Amniotic stem cell (primary cell): ENCODE measurements at regions not wholly inside any gene's neighbourhood (a gene's known extent, or its start where the extent isn't known, plus 50 kb on each side); places are given as distances from the start of the nearest gene placed in this dataset.

Experiments used
- DNase-seq: peaks from one replicate; lab custom pipeline; 2025; lab: John Stamatoyannopoulos, UW

DNA sequence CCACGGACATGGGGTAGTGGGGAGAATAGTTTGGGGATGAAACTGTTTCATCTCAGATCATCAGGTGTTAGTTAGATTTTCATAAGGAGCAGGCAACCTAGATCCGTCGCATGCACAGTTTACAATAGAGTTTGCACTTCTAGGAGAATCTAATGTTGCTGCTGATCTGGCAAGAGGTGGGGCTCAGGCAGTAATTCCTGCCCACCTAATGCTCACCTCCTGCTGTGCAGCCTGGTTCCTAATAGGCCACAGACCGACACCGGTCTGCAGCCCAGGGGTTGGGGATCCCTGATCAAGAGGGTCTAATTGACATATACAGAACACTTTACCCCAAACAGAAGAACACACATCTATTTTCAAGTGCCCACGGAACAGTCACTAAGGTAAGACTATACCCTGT, 275.1 kb downstream of the PTPRU start:
- DNase-seq: no peak

DNA sequence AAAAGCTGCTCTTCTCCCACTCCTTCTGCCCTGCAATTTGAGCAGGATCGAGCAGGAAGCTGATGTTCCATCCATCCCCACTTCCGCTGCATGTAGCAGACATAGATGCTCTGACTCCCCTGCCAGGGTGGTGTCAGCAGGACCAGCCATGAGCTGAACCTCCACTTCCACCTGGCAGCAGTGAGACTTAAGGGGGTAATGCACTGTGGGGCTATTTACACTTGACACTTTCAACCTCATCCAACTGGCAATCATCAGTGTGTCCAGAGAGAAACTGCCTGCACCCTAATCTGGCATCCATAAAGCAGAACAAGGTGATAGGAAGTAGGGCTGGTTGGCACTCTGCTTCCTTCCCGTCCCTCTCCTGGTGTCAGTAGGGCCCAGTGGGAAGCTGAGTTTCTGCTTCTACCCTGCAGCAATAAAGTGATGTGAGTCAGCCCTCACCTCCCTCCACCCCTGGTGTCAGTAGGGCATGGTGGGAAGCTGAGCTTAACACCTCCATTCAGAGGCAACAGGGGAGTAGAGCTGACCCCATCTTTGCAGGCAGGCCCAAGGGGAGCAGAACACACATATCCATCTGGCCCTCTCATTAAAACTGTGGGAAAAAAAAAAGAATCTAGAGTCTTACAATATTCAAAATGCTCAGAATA, 272.3 kb downstream of the PTPRU start:
- no peak for DNase-seq

DNA sequence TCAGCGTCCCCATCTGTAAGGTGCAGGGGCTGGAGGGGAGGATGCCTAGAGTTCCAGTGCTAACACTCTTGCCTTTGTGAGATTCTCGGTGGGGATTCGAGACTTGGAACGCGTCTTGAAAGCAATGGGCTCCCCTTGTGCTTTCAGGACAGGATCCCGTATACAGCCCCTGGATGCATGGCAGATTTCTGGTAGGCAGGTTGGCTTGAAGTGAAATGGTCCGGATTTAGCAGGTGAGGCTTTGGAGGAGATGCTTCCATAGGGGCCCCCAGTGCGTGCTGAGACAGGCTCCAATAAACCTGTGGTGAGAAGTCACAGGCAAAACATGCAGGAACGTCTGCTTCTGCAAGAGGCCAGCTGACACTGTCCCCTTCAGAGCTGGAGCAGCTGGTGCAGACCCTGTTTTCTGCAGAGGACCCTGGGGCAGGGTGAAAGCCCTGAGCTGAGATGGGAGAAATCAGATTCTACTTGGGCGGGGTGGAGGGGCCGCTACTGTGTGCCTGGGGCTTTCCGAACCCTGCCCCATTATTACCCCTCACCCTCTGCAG, 270.4 kb downstream of the PTPRU start:
- DNase-seq: no peak

DNA sequence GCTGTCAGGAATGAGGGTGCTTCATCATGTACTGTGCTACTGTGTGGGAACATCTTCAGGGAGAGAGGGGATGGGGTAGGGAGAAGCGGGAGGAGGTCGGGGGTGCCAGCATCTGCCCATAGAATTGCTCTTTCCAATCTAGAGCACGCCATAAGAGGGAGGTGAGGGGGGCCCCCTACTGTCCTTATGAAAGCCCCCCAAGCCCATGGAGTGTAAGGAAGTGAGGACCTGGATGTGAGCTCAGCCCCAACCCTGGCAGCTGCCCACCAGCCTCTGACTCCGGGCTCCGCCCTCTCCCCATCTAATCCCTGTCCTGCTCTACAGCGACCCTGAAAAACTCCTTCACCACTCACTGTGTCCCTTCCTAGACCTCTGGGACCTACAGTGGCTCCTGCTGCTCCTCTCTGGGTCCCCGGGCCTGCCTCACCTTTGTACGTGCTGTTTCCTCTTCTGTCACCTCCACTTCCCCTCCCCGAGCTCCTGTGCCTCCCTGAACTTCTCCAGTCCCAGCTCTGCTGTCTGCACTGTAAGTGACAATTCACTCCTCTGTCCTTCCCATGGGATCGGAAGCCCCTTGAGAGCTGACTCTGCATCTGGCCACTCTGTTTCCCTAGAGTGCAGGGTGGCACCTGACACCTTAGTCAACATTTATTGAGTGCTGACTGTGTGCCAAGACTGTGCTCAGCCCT, 269.4 kb downstream of the PTPRU start:
- no peak for DNase-seq

DNA sequence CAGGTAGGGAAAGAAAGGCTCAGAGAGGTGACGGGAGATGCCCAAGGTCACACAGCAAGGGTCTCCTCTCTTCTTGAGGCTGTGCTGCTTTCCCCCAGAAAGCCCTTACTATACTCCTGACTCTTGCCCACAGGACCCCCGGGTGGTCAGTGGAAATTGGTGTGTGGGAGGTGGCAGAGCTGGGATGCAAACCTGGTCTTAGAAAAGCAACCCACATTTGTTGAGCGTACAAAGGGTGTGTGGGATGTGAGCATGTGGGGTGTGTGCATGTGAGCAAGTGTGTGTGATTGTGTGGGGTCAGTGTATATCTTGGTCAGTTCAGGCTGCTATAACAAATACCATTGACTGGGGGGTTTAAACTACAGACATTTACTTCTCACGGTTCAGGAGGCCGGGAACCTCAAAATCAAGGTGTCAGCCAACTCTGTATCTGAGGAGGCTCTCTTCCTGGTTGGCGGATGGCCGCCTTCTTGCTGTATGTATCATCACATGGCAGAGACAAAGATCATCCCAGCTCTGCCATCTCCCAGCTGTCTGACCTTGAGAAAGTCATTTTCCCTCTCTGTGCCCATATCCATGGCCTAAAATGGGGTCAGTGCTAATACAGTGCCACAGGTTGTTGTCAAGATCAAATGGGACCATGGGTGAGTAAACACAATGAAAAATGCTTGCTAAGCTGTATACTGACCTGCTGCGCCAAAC, 268.5 kb downstream of the PTPRU start:
- DNase-seq: no peak

DNA sequence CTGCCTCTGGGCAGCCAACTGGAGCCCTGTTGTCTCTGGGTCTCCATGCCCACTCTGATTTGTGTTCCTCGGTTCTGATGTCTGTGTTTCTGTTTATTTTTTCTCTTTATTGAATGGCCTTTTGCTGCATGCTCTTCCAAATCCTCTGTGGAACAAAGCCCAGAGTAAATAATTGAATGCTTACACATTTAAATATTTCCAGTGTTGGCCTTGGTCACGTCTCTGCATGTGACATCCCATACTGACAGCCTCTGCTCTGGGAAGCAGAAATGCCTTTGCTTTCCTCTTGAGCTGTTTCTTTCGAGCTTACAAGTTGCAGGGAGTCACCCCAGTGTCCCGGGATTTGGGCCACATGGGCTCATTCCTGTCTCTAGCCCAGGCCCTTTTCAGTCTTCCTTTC, 267.9 kb downstream of the PTPRU start:
- no peak for DNase-seq

DNA sequence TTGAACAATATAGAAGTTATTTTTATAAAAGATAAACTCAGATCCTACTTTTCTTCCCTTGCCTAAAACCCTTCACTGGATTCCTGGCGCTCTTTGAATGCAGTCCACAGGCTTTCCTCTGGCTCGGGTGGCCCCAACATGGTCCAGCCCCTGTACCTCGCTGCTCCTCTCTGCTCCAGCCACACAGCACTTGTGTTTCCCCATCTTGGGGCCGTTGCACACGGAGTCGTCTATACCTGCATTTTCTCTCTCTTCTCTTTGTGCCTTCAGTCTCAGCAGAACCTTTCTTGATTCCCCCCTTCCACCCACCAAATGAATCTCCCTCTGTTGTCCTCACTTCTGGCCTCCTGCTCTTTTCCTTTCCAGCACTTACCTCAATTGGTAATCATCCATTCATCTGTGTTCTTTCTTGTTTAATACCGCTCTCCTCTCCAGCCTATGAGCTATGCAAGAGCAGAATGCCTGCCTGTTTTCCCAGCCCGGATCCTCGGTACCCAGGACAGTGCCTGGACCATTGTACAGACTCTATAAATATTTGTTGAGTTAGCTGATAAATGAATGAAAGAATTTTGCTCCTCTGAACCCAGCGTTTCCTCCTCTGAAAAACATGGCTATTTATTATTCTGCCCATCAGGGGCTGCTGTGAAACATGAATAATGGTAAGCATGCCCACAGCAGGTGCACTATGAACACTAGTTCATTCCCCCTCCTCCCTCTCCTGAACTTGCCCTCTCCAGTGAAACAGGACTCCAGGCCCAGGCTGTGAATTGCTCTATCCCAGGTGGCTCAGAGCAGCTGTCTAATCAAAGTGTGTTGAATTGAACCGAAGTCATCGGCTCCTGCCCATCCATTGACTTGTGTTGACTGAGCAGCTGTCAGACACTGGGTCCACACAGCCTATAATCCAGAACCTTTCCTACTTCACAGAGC, 266.9 kb downstream of the PTPRU start:
- DNase-seq: no peak

DNA sequence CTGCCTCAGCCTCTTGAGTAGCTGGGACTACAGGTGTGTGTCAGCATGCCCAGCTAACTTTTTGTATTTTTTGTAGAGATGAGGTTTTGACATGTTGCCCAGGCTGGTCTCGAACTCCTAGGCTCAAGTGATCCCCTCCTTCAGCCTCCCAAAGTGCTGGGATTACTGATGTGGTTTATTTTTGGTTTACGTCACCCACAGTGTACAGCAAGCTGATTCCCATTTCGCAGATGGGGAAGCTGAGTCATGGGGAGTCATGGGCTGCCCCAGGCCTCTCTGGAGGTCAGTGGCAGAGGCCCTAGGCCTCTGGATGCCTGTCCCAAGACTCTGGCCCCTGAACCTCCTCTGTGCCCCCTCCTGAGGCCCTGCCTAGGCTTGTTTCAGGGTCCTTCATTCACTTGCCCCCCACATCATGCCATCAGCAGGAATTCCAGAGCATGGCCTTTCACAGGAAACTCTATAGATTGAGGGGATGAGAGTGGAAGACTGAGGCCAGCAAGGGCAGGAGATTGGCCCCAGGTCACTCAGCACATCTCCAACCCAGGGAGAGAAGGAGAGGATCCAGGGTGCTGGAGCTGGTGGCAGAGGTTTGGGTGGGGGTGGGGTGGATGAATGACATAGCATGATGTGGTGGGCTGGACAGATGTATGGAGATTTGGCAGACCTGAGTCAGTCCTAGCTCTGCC, 266.0 kb downstream of the PTPRU start:
- no peak for DNase-seq

DNA sequence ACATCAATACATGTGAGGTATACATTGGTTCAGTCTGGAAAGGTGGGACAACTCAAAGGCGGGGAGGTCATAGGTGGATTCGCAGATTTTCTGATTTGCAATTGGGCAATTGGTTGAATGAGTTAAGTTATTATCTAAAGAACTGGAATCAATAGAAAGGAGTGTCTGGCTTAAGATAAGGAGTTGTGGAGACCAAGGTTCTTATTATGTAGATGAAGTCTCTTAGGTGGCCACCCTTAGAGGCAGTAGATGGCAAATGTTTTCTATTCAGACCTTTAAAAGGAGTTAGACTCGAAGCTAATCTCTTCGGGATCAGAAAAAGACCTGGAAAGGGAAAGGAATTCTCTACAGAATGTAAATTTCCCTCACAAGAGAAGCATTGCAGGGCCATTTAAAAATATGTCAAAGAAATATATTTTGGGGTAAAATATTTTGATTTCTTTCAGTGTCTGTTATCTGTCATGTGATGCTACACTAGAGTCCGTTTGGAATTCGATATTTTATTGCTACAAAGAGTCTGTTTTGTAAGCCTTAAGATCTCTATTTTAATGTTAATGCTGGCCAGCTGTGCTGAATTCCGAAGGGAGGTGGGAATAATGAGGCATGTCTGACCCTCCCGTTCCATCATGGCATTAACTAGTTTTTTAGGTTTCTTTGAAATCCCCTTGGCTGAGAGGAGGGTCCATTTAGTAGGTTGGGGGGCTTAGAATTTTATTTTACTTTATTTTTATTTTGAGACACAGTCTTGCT, 265.1 kb downstream of the PTPRU start:
- no peak for DNase-seq

DNA sequence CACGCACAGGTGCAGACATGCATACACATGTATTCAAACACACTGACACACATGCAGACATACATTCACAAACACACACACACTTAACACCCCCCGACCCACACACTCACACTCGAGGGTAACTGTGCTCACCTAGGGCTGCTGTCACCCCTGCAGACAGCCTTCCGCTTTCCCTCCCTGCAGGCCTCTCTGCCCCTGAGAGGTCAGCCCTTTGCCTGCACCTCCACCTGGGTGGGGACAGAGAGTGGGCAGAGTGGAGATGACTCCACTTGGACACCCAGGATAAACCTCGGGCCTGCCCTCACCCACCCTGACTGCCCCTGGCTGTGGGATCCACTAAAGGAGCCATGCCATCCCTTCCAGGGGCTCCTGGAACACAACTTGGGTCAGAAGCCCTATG, 264.3 kb downstream of the PTPRU start:
- no peak for DNase-seq

DNA sequence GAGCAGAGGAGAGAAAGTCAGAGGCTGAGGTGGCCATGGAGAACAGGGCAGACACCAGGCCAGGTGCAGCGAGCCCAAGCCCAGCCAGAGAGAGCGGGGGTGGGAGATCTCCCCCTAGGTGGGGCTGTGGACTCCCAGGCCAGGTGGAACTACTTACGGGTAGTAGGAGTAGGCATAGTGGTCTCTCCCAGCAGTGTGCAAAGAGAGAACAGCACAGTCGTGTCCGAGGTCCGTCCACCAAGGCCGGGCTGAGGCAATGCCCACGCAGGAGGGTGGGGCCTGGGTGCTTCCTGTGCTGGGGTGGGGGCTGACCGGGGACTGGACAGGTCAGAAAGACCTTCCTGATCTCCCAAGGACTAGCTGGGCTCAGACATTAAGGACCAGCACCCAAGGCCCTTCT, 263.7 kb downstream of the PTPRU start:
- no peak for DNase-seq

DNA sequence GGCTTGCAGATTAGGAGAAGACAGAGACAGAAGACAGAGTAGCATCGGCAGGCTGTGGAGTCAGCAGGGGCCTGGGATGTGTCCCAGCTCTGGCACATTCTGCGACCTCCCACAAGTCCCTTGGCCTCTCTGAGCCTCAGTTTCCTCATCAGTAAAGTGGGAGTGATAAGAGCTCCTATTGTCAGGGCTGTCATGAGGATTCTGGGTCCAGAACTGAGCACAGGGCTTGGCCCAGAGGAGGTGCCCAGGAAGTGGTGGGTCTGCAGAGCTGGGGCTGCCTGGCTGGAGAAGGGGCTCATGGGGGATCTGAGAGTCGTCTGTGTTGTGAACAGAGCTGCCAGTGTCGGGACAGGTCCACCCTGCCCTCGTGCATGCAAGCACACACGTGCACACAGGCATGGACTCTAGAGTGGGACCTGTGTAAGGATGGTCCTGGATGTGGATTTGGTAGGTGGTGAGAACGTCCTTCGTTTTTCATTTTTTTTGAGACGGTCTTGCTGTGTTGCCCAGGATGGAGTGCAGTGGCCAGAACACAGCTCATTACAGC, 262.9 kb downstream of the PTPRU start:
- DNase-seq: no peak

DNA sequence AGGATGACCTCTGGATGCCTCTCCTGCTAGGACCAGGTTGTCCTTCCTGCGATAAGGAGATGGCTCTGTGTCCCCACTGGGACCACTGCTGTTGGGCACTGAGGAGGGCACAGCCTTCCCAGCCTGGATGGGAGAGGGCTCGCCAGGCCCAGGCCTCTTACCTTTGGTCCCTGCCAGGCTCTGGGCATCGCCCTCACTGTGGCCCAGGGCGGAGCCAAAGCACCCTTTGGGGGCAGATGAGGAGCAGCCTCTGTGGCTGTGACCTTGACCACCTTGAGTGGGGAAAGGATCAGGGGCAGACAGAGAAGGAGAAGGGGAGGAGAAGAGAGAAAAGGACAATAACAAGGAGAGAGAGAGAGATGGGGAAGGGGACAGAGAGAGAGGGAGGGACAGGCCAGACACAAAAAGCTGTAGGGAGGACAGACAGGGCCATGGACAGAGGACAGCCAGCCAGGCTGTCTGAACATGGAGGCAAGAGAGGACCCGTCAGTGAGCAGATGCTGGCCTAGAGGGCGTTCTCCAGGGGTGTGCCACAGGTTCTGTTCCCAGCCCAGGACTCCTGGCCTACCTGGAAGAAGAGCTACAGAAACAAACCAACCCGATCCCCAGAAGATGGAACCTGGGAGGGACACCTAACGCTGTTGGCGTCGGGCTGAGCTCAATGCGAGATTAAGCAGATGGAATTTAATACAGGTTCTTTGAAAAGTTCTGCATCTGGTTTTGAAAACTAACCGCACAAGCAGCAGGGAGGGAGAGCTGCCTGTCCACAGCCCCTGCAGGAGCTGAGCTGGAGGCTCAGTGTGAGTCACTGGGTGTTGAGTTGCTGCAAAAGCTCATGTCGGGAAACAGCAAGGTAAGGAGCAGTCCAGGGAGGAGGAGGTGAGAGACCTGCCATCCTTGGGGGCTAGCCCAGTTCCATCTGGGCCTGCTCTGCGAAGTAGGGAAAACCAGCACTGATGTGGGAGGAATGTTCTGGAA, 262.1 kb downstream of the PTPRU start:
- DNase-seq: no peak

DNA sequence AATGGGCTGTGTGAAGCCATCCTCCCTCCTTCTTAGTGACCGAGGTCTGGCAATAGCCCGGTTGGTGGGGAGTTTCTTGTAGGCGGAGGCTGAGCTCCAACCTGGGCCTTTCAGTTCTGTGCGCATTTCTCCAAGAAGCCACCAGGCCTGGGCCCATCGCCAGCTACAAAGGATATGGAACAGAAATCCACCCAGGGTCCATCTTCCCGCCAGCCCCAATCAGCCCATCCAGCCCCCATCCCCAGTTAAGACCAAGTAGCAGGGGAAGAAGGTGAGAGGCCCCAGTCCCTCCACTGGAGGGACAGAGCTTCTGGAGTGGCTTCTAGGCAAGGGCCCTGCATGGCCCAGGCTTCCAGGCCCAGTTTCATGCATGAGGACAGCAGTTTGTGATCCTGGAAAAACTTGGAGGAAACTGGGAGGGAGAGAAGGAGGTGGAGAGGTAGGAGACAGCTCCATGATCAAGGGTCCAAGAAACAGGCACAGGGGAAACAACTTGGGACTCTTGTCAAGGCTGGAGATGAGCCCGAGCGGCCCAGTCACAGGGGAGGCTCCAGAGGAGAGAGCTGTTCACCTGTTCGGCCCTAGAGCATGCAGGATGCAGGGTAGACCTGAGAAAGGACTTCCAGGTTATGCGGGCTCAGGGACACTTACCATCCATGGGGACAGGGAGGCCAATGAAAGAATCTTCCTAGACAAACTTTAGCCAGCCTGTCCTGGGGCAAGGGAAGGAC, 261.2 kb downstream of the PTPRU start:
- DNase-seq: no peak

DNA sequence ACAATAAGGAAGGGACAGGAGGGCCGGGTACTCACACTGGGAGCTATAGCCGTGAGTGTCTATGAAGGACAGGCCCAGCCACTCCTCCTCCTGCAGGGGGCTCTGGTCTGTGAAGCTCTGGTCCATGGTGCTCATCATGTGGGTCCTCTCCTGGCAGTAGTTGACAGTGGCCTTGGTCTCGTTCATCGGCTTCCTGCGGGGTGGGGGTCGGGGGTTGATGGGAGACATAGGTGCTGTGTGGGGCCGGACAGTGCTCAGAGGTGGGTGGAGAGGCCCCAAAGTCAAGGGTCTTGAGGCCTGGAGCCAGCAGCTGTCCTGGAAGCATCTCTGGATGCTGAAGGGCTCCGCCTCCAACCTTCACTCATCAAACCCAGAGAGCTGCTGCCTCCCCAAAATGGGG, 260.4 kb downstream of the PTPRU start:
- DNase-seq: no peak

DNA sequence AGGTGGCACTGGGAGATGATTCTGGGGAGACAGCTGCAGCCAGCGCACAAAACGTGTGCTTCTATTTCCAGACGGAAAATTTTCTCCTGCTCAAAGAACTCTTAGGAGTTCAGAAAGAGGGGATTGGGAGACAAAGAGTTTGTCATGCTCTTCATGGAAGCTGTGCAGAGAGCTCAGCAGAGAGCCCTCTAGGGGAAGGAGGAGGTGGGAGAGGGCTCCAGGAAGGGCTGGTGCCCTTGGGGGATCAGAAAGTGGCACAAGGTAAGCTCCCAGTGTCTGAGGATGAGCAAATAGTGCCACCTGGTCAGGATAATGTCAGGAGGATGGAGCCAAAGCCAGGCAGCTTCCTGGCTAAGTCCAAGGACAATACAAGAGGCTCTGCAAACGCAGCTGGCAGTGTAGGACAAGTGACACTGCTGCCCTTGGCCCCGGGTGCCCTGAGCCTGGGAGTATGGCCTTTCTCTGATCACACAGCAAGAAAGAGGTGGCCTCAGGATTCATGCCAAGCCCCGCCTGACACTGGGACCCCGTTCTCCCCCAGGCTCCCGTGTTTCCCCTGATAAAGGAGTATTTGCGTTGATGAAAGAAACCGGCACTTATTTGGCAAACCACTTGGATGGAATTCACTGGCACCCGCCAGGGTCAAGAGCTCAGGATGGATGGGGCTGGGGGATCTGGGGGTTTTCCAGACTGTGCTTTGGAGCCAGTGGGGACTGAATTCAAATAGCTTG, 254.0 kb downstream of the PTPRU start:
- no peak for DNase-seq

DNA sequence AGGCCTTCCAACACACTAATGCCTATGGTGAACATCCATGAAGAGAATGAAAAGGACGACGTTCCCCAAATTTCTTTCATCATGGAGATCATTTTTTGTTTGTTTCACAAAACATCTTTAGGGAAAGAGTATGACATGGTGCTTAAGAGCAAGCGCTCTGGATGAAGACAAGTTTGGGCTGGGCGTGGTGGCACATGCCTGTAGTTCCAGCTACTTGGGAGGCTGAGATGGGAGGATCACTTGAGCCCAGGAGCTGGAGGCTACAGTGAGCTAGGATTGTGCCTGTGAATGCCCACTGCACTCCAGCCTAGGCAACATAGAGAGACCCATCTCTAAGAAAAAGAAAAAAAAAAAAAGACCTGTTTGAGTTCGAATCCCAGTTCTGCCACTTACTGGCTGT, 253.1 kb downstream of the PTPRU start:
- no peak for DNase-seq

DNA sequence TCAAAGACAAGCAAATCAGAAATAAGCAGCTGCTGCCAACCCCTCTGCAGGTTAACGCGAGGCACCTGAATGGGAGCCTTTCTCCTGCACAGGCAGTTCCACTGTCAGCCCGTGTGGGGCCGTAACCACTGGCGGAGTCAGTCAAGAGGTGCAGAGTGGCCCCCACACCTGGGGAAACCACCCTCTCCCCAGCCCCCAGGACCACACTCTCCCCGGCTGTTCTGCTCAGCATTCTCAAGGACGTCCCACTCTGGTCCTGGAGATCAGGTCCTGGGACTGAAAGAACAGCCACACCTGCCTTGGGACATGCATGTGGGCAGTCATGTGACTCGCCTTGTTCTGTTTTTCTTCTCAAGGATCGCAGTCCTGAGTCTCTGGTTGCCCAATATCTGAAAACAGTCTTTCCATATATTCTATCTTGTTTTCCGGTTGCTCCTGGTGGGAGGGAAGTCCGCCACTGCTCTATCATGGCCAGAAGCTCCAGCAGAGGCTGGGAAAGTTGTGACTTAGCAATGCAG, 252.5 kb downstream of the PTPRU start:
- no peak for DNase-seq
